ENCODE measurements at regions not wholly inside any gene's neighbourhood (a gene's known extent, or its start where the extent isn't known, plus 50 kb on each side); places are given as distances from the start of the nearest gene placed in this dataset.

DNA sequence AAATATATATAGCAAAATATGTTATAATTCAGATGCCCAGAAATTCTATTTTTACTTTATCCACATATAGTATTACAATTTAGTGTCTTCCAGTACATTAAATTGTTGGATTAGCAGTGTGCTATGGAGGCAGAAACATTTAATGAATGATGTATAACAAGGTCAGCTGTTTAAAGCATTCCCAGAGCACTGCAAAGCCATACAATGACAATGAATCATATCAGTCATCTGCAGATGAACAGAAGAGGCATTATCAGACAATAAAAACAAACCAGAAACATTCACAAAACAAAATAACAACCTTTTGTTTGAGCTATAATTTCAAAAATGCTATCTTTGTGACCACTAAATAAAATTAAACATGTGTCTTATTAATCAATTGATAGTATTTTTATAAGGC lies 524.2 kb downstream of the FAT4 start:
- TF ChIP-seq, protein P1, sequence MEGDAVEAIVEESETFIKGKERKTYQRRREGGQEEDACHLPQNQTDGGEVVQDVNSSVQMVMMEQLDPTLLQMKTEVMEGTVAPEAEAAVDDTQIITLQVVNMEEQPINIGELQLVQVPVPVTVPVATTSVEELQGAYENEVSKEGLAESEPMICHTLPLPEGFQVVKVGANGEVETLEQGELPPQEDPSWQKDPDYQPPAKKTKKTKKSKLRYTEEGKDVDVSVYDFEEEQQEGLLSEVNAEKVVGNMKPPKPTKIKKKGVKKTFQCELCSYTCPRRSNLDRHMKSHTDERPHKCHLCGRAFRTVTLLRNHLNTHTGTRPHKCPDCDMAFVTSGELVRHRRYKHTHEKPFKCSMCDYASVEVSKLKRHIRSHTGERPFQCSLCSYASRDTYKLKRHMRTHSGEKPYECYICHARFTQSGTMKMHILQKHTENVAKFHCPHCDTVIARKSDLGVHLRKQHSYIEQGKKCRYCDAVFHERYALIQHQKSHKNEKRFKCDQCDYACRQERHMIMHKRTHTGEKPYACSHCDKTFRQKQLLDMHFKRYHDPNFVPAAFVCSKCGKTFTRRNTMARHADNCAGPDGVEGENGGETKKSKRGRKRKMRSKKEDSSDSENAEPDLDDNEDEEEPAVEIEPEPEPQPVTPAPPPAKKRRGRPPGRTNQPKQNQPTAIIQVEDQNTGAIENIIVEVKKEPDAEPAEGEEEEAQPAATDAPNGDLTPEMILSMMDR (IDR thresholded peaks at IDR 0.05; ENCODE audit: low read length), result no peak
- TF ChIP-seq EZH2 (optimal IDR thresholded peaks at IDR 0.05; ENCODE audit: low read depth, low read length) (no peak), EZH2phosphoT487 (IDR thresholded peaks at IDR 0.05; ENCODE audit: low read length) (no peak)
- H3K27me3 ChIP-seq (replicated peaks; ENCODE audit: insufficient read depth, low read length), result no peaks in the 10 kb centered on the region
- no peak overlapping the region for H3K27ac ChIP-seq (ENCODE audit: low read length)
- no peak overlapping the region for H2AFZ ChIP-seq (ENCODE audit: low read length)
- no peak for DNase-seq
- H3K9ac ChIP-seq (ENCODE audit: low read length), result no peak overlapping the region
- no peak overlapping the region for H3K4me2 ChIP-seq (ENCODE audit: low read depth, low read length)
- no peaks in the 10 kb centered on the region for H3K9me3 ChIP-seq (replicated peaks; ENCODE audit: insufficient read depth, low read length)
- no peaks in the 10 kb centered on the region for H3K9me2 ChIP-seq (replicated peaks; ENCODE audit: insufficient read depth, low read length)
- H3K36me3 ChIP-seq (replicated peaks; ENCODE audit: insufficient read depth, low read length), result no peaks in the 10 kb centered on the region
- H3F3A ChIP-seq (ENCODE audit: insufficient read depth, low read length), result no peaks in the 10 kb centered on the region
- no peak overlapping the region for H3K4me3 ChIP-seq (ENCODE audit: low read length)
- no peaks in the 10 kb centered on the region for H3K4me1 ChIP-seq (ENCODE audit: low read length)
- H4K20me1 ChIP-seq (ENCODE audit: insufficient read depth, low read length), result no peaks in the 10 kb centered on the region
- no peaks in the 10 kb centered on the region for H3K79me2 ChIP-seq (ENCODE audit: low read length)

DNA sequence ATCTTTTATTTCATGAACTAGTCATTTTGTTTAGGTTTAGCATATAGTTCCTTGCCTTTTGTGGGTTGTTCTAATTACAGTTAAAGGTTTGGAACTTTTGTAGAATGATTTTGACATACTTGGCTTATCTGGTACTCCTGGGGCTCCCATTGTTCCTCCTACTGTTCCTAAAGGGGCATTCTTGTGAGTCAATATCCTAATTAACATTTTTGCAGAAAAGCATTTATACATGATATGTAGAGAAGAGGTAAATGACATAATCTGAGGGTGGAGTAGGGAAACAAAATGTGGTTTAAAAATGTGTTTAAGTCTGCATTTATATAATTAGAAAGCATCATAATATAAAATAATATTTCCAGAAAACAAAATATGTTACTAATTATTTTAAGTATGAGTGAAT lies 529.2 kb downstream of the FAT4 start:
- DNase-seq, result no peak
- Histone ChIP-seq H3K9me2 (replicated peaks; ENCODE audit: insufficient read depth, low read length) (no peaks in the 10 kb centered on the region), H3K4me3 (ENCODE audit: low read length) (no peak overlapping the region), H3K27ac (ENCODE audit: low read length) (no peak overlapping the region), H3K9ac (ENCODE audit: low read length) (no peak overlapping the region), H3K36me3 (replicated peaks; ENCODE audit: insufficient read depth, low read length) (no peaks in the 10 kb centered on the region), H3F3A (ENCODE audit: insufficient read depth, low read length) (no peaks in the 10 kb centered on the region), H3K27me3 (replicated peaks; ENCODE audit: insufficient read depth, low read length) (no peaks in the 10 kb centered on the region), H3K4me1 (ENCODE audit: low read length) (no peaks in the 10 kb centered on the region), H3K9me3 (replicated peaks; ENCODE audit: insufficient read depth, low read length) (no peaks in the 10 kb centered on the region; the same call in 1 of the 2 replicates), H2AFZ (ENCODE audit: low read length) (no peak overlapping the region), H3K4me2 (ENCODE audit: low read depth, low read length) (no peak overlapping the region), H4K20me1 (ENCODE audit: insufficient read depth, low read length) (no peaks in the 10 kb centered on the region), H3K79me2 (ENCODE audit: low read length) (no peaks in the 10 kb centered on the region)
- TF ChIP-seq EZH2 (optimal IDR thresholded peaks at IDR 0.05; ENCODE audit: low read depth, low read length) (no peak), EZH2phosphoT487 (IDR thresholded peaks at IDR 0.05; ENCODE audit: low read length) (no peak)
- TF ChIP-seq, protein P1 (IDR thresholded peaks at IDR 0.05; ENCODE audit: low read length), result no peak

DNA sequence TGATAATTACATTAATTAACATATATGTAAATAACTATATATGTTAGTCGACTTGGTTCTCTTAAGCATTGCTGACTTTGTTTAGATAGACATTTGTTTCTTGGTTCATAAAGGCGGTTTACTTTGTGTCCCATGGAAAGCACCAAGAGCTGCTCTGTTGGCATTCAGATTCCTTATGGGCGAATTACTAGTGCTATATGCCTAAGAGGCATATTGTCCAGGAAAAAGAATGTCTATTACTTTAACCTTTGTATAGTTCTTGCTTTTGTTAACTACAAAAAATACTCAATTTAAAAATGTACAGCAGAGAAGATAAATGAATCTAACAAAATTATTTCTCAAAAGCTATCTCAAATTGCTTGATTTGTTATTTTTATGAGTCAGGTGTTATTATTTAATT lies 532.8 kb downstream of the FAT4 start:
- TF ChIP-seq EZH2 (optimal IDR thresholded peaks at IDR 0.05; ENCODE audit: low read depth, low read length) (no peak), EZH2phosphoT487 (IDR thresholded peaks at IDR 0.05; ENCODE audit: low read length) (no peak)
- TF ChIP-seq, protein P1 (IDR thresholded peaks at IDR 0.05; ENCODE audit: low read length), result no peak
- Histone ChIP-seq H3K36me3 (replicated peaks; ENCODE audit: insufficient read depth, low read length) (no peaks in the 10 kb centered on the region), H3K9me2 (replicated peaks; ENCODE audit: insufficient read depth, low read length) (no peaks in the 10 kb centered on the region), H2AFZ (ENCODE audit: low read length) (no peak overlapping the region), H3K9me3 (replicated peaks; ENCODE audit: insufficient read depth, low read length) (no peaks in the 10 kb centered on the region; the same call in 1 of the 2 replicates), H3F3A (ENCODE audit: insufficient read depth, low read length) (no peaks in the 10 kb centered on the region), H3K27ac (ENCODE audit: low read length) (no peak overlapping the region), H3K4me3 (ENCODE audit: low read length) (no peak overlapping the region), H4K20me1 (ENCODE audit: insufficient read depth, low read length) (no peaks in the 10 kb centered on the region), H3K4me2 (ENCODE audit: low read depth, low read length) (no peak overlapping the region), H3K27me3 (replicated peaks; ENCODE audit: insufficient read depth, low read length) (no peaks in the 10 kb centered on the region), H3K9ac (ENCODE audit: low read length) (no peak overlapping the region), H3K4me1 (ENCODE audit: low read length) (no peaks in the 10 kb centered on the region), H3K79me2 (ENCODE audit: low read length) (no peaks in the 10 kb centered on the region)
- DNase-seq, result no peak
